HG02642 (cell line): ENCODE measurements at regions not wholly inside any gene's neighbourhood (a gene's known extent, or its start where the extent isn't known, plus 50 kb on each side); places are given as distances from the start of the nearest gene placed in this dataset.

Experiments used
- ATAC-seq: cut with Tn5 transposase; IDR thresholded peaks from one replicate; pipeline ENCODE4 v1.9.1; 2021; ENCODE audit warnings: mild to moderate bottlenecking; ENCODE audit not compliant: unreplicated experiment, poor library complexity

- no peak for ATAC-seq
Measured at GRCh38 chr2:5946225-5947115, 254.3 kb downstream of the SOX11 start.

- ATAC-seq, result no peak
Measured at GRCh38 chr2:5950736-5951135, 258.6 kb downstream of the SOX11 start.

GRCh38 chr2:5951471-5951870 lies 259.3 kb downstream of the SOX11 start:
- no peak for ATAC-seq

GRCh38 chr2:5953525-5953924 lies 261.3 kb downstream of the SOX11 start:
- no peak for ATAC-seq

- ATAC-seq, result no peak
Measured at GRCh38 chr2:5954509-5954908, 262.3 kb downstream of the SOX11 start.

- ATAC-seq, result no peak
Measured at GRCh38 chr2:5955921-5956320, 263.7 kb downstream of the SOX11 start.

GRCh38 chr2:5959836-5960820 lies 267.9 kb downstream of the SOX11 start:
- ATAC-seq, result no peak

- no peak for ATAC-seq
Measured at GRCh38 chr2:5967506-5967905, 275.3 kb downstream of the SOX11 start.

GRCh38 chr2:5969303-5969702 lies 277.1 kb downstream of the SOX11 start:
- ATAC-seq, result no peak

GRCh38 chr2:5970347-5970746 lies 278.2 kb downstream of the SOX11 start:
- no peak for ATAC-seq

- ATAC-seq, result no peak
Measured at GRCh38 chr2:5974477-5974876, 282.3 kb downstream of the SOX11 start.

GRCh38 chr2:5975401-5975800 lies 283.2 kb downstream of the SOX11 start:
- ATAC-seq, result no peak

GRCh38 chr2:5976531-5977065 lies 284.4 kb downstream of the SOX11 start:
- ATAC-seq, result no peak

GRCh38 chr2:5977477-5977876 lies 285.3 kb downstream of the SOX11 start:
- ATAC-seq, result no peak

GRCh38 chr2:5978131-5978751 lies 286.1 kb downstream of the SOX11 start:
- ATAC-seq, result no peak

GRCh38 chr2:5980450-5981190 lies 288.4 kb downstream of the SOX11 start:
- ATAC-seq, result no peak

- ATAC-seq, result no peak
Measured at GRCh38 chr2:5982193-5982902, 290.2 kb downstream of the SOX11 start.

GRCh38 chr2:5982903-5983265 lies 290.7 kb downstream of the SOX11 start:
- ATAC-seq, result no peak
